ENCODE measurements at regions not wholly inside any gene's neighbourhood (a gene's known extent, or its start where the extent isn't known, plus 50 kb on each side); places are given as distances from the start of the nearest gene placed in this dataset.

GRCh38 chr3:132963786-132964185, 74.4 kb upstream of the TMEM108 start:
- TF ChIP-seq CTCF (IDR thresholded peaks at IDR 0.05; ENCODE audit: insufficient read depth in 1 of 2, low read depth in 1 of 2, low read length in 1 of 2, severe bottlenecking in 1 of 2, unreplicated experiment in 1 of 2), result no peak
- BruUV-seq (replicated peaks), result no TSS peak
- intact Hi-C loops (cut with micrococcal nuclease; ENCODE audit: unreplicated experiment), result no loop called here
- Histone ChIP-seq H3K9me3 (no peaks in the 10 kb centered on the region), H3K36me3 (ENCODE audit: control insufficient read depth, insufficient read depth, low read length) (no peaks in the 10 kb centered on the region), H3K27me3 (replicated peaks; ENCODE audit: control insufficient read depth, insufficient read depth, low read length) (no peaks in the 10 kb centered on the region), H3K4me3 (ENCODE audit: low read depth, low read length) (no peak overlapping the region), H3K4me1 (no peaks in the 10 kb centered on the region)
- POLR2A ChIA-PET, result no interaction called here
- DNase-seq, result no peak
- Mint-ChIP-seq H3K27ac (ENCODE audit: unreplicated experiment) (no peak overlapping the region), H3K9me3 (ENCODE audit: unreplicated experiment) (no peaks in the 10 kb centered on the region), H3K27me3 (ENCODE audit: insufficient read depth, unreplicated experiment) (peaks cover 10% of the 10 kb centered on the region), H3K4me3 (ENCODE audit: unreplicated experiment) (no peak overlapping the region), H3K4me1 (ENCODE audit: low read depth, unreplicated experiment) (no peaks in the 10 kb centered on the region), H3K36me3 (ENCODE audit: insufficient read depth, unreplicated experiment) (no peaks in the 10 kb centered on the region)
- CTCF ChIA-PET, result no interaction called here

GRCh38 chr3:132961991-132962390, 76.2 kb upstream of the TMEM108 start:
- no peaks in the 10 kb centered on the region for H3K36me3 ChIP-seq (ENCODE audit: control insufficient read depth, insufficient read depth, low read length)
- ChIA-PET POLR2A (no interaction called here), CTCF (no interaction called here)
- intact Hi-C loops (cut with micrococcal nuclease; ENCODE audit: unreplicated experiment), result no loop called here
- H3K4me1 ChIP-seq, result no peaks in the 10 kb centered on the region
- H3K9me3 Mint-ChIP-seq (ENCODE audit: unreplicated experiment), result no peaks in the 10 kb centered on the region
- no peaks in the 10 kb centered on the region for H3K9me3 ChIP-seq
- TF ChIP-seq CTCF (IDR thresholded peaks at IDR 0.05; ENCODE audit: insufficient read depth in 1 of 2, low read depth in 1 of 2, low read length in 1 of 2, severe bottlenecking in 1 of 2, unreplicated experiment in 1 of 2), result no peak
- H3K27me3 Mint-ChIP-seq (ENCODE audit: insufficient read depth, unreplicated experiment), result peaks cover 16% of the 10 kb centered on the region
- H3K27me3 ChIP-seq (replicated peaks; ENCODE audit: control insufficient read depth, insufficient read depth, low read length), result no peaks in the 10 kb centered on the region
- H3K4me3 ChIP-seq (ENCODE audit: low read depth, low read length), result no peak overlapping the region
- BruUV-seq (replicated peaks), result no TSS peak
- H3K27ac Mint-ChIP-seq (ENCODE audit: unreplicated experiment), result no peak overlapping the region
- H3K36me3 Mint-ChIP-seq (ENCODE audit: insufficient read depth, unreplicated experiment), result no peaks in the 10 kb centered on the region
- no peak for DNase-seq
- no peaks in the 10 kb centered on the region for H3K4me1 Mint-ChIP-seq (ENCODE audit: low read depth, unreplicated experiment)
- no peak overlapping the region for H3K4me3 Mint-ChIP-seq (ENCODE audit: unreplicated experiment)

- CTCF ChIA-PET, result no interaction called here
- no TSS peak for BruUV-seq (replicated peaks)
- no peak for TF ChIP-seq CTCF (IDR thresholded peaks at IDR 0.05; ENCODE audit: insufficient read depth in 1 of 2, low read depth in 1 of 2, low read length in 1 of 2, severe bottlenecking in 1 of 2, unreplicated experiment in 1 of 2)
Observed at GRCh38 chr3:132953683-132954082, 84.5 kb upstream of the TMEM108 start.

More at GRCh38 chr3:132953683-132954082, 84.5 kb upstream of the TMEM108 start:
- POLR2A ChIA-PET, result no interaction called here
- Mint-ChIP-seq H3K27ac (ENCODE audit: unreplicated experiment) (no peak overlapping the region), H3K27me3 (ENCODE audit: insufficient read depth, unreplicated experiment) (peaks cover 8% of the 10 kb centered on the region), H3K36me3 (ENCODE audit: insufficient read depth, unreplicated experiment) (no peaks in the 10 kb centered on the region), H3K4me3 (ENCODE audit: unreplicated experiment) (no peak overlapping the region), H3K9me3 (ENCODE audit: unreplicated experiment) (no peaks in the 10 kb centered on the region), H3K4me1 (ENCODE audit: low read depth, unreplicated experiment) (no peaks in the 10 kb centered on the region)
- H3K36me3 ChIP-seq (ENCODE audit: control insufficient read depth, insufficient read depth, low read length), result no peaks in the 10 kb centered on the region
- no peaks in the 10 kb centered on the region for H3K27me3 ChIP-seq (replicated peaks; ENCODE audit: control insufficient read depth, insufficient read depth, low read length)
- H3K4me3 ChIP-seq (ENCODE audit: low read depth, low read length), result no peak overlapping the region
- intact Hi-C loops (cut with micrococcal nuclease; ENCODE audit: unreplicated experiment), result no loop called here
- H3K4me1 ChIP-seq, result no peaks in the 10 kb centered on the region
- H3K9me3 ChIP-seq, result no peaks in the 10 kb centered on the region
- DNase-seq, result no peak

All from Caco-2 (cell line).